A549 (cell line): ENCODE measurements at regions not wholly inside any gene's neighbourhood (a gene's known extent, or its start where the extent isn't known, plus 50 kb on each side); places are given as distances from the start of the nearest gene placed in this dataset.

Experiments
- ATAC-seq, 2 experiments: fragments of 200-7000 bp in 1 of 2; fragments of >200 bp in 1 of 2; cut with Nextera tagmentation in 1 of 2; cut with Tn5 transposase in 1 of 2; 3 replicates each; pipeline versions ENCODE4 v1.8.0 to v1.9.1; 2018 to 2020; ENCODE audit warnings: mild to moderate bottlenecking in 1 of 2, moderate library complexity in 1 of 2
- CTCF ChIA-PET: fragments of 300-600 bp; sonication (Branson Sonifier 250); formaldehyde crosslinking; extraction: SDS; loops from one replicate; lab custom pipeline; 2021; ENCODE audit warnings: antibody characterized with exemption, inconsistent platforms; lab: Yijun Ruan, JAX
- POLR2A ChIA-PET: fragments of 350-600 bp; formaldehyde crosslinking; extraction: SDS; loops from one replicate; lab custom pipeline; 2021; ENCODE audit warnings: antibody characterized with exemption, inconsistent platforms; lab: Yijun Ruan, JAX
- DNase-seq, 2 experiments: peaks; one replicate each; pipeline versions ENCODE4 v3.0.0 to v3.0.0-alpha.2; 2011 to 2016; ENCODE audit warnings: low read depth in 1 of 2, low spot score in 1 of 2
- FAIRE-seq: peaks from 2 replicates; lab custom pipeline; 2011; peaks lifted over from hg19 to GRCh38; lab: Jason Lieb, UNC
- H3K27ac ChIP-seq, 2 experiments: fragments of >200 bp; sonication (Bioruptor Twin); formaldehyde crosslinking; 3 replicates each; pipeline ENCODE4 v1.5.1; 2016 to 2017
- H3K4me1 ChIP-seq: fragments of >200 bp; sonication (Bioruptor Twin); formaldehyde crosslinking; 3 replicates; pipeline ENCODE4 v1.6.1; 2016
- H3K4me2 ChIP-seq: fragments of >200 bp; sonication (Bioruptor Twin); formaldehyde crosslinking; 3 replicates; pipeline ENCODE4 v1.6.1; 2016
- H3K4me3 ChIP-seq: fragments of >200 bp; sonication (Bioruptor Twin); formaldehyde crosslinking; 3 replicates; pipeline ENCODE4 v1.5.1; 2016
- H3K9me3 ChIP-seq: fragments of >200 bp; sonication (Bioruptor Twin); formaldehyde crosslinking; 3 replicates; pipeline ENCODE4 v1.6.1; 2016
- CBX8 ChIP-seq: fragments of 200-600 bp; sonication (generic); IDR thresholded peaks from 2 replicates; pipeline ENCODE4 v1.6.1; 2016
- CEBPB ChIP-seq, 2 experiments: fragments of >200 bp in 1 of 2; sonication (Bioruptor Twin) in 1 of 2; formaldehyde crosslinking in 1 of 2; IDR thresholded peaks; 2 replicates each; pipeline ENCODE4 v1.6.1; 2012 to 2016
- CHD2 ChIP-seq: fragments of 150-350 bp; IDR thresholded peaks from 2 replicates; pipeline ENCODE4 v1.6.1; 2014; ENCODE audit warnings: low read length; ENCODE audit not compliant: partially characterized antibody
- E2F6 ChIP-seq: IDR thresholded peaks from 2 replicates; pipeline ENCODE4 v1.6.1; 2012; ENCODE audit warnings: low read depth, borderline replicate concordance
- ESRRA ChIP-seq: fragments of 150-350 bp; IDR thresholded peaks from 2 replicates; pipeline ENCODE4 v1.6.1; 2014; ENCODE audit warnings: mild to moderate bottlenecking, low read length, borderline replicate concordance
- GATA3 ChIP-seq: IDR thresholded peaks from 2 replicates; pipeline ENCODE4 v1.6.1; 2012; ENCODE audit warnings: borderline replicate concordance
- HDAC2 ChIP-seq: fragments of 200-600 bp; sonication (generic); IDR thresholded peaks from 2 replicates; pipeline ENCODE4 v1.6.1; 2016
- HOXB13 ChIP-seq: fragments of 250-450 bp; sonication (Bioruptor Pico); IDR thresholded peaks from 2 replicates; pipeline ENCODE4 v1.5.0; 2020; ENCODE audit warnings: low read depth, mild to moderate bottlenecking, moderate library complexity
- JUN ChIP-seq, 2 experiments: fragments of >200 bp; sonication (Bioruptor Twin); formaldehyde crosslinking; IDR thresholded peaks; 2 replicates in 1 of 2; 3 replicates in 1 of 2; pipeline ENCODE4 v1.6.1; 2016 to 2017
- JUNB ChIP-seq: fragments of >200 bp; sonication (Bioruptor Twin); formaldehyde crosslinking; IDR thresholded peaks from 2 replicates; pipeline ENCODE4 v1.6.1; 2016
- KDM1A ChIP-seq: fragments of 200-600 bp; sonication (generic); IDR thresholded peaks from 2 replicates; pipeline ENCODE4 v1.6.1; 2016; ENCODE audit warnings: low read depth, mild to moderate bottlenecking
- MAFK ChIP-seq: fragments of 450-650 bp; IDR thresholded peaks from 2 replicates; pipeline ENCODE4 v1.6.1; 2014; ENCODE audit not compliant: partially characterized antibody
- MAX ChIP-seq: IDR thresholded peaks from 2 replicates; pipeline ENCODE4 v1.6.1; 2012
- MYC ChIP-seq: IDR thresholded peaks from 2 replicates; pipeline ENCODE4 v1.6.1; 2012; ENCODE audit warnings: mild to moderate bottlenecking, inconsistent platforms, low read length, improper control_type of control experiment, borderline replicate concordance
- NPAS2 ChIP-seq: fragments of 250-450 bp; sonication (Bioruptor Pico); IDR thresholded peaks from 2 replicates; pipeline ENCODE4 v1.8.0; 2022; ENCODE audit warnings: mild to moderate bottlenecking, moderate library complexity, borderline replicate concordance
- PBX3 ChIP-seq: IDR thresholded peaks from 2 replicates; pipeline ENCODE4 v1.6.1; 2012
- POLR2AphosphoS2 ChIP-seq: conservative IDR thresholded peaks from 2 replicates; pipeline ENCODE4 v1.6.1; 2012; ENCODE audit warnings: low read length, improper control_type of control experiment, inconsistent platforms
- RCOR1 ChIP-seq: fragments of 150-350 bp; IDR thresholded peaks from 2 replicates; pipeline ENCODE4 v1.6.1; 2014; ENCODE audit warnings: antibody characterized with exemption, low read length, low read depth
- REST ChIP-seq: fragments of 200-600 bp; sonication (generic); IDR thresholded peaks from 2 replicates; pipeline ENCODE4 v1.6.1; 2016; ENCODE audit warnings: antibody characterized with exemption, mild to moderate bottlenecking, moderate library complexity
- RNF2 ChIP-seq: fragments of 200-600 bp; sonication (generic); IDR thresholded peaks from 2 replicates; pipeline ENCODE4 v1.6.1; 2016; ENCODE audit warnings: low read depth, mild to moderate bottlenecking, antibody characterized with exemption, moderate library complexity, borderline replicate concordance
- SREBF2 ChIP-seq: fragments of 450-650 bp; IDR thresholded peaks from 2 replicates; pipeline ENCODE4 v1.6.1; 2014; ENCODE audit warnings: mild to moderate bottlenecking, moderate library complexity
- TFCP2L1 ChIP-seq: fragments of 250-450 bp; sonication (Bioruptor Pico); IDR thresholded peaks from 2 replicates; pipeline ENCODE4 v1.5.0; 2021; ENCODE audit warnings: mild to moderate bottlenecking
- ZNF302 ChIP-seq: fragments of 250-450 bp; sonication (Bioruptor Pico); IDR thresholded peaks from 2 replicates; pipeline ENCODE4 v1.9.0; 2021; ENCODE audit warnings: inconsistent platforms, mild to moderate bottlenecking, moderate library complexity
- WGBS: methylation state at CpG from one replicate; pipeline ENCODE4 v1.1.6; 2017; ENCODE audit errors: missing lambda C conversion rate; 5-methylcytosine and 5-hydroxymethylcytosine counted together
- TF ChIP-seq, protein P1 (sequence below): fragments of >200 bp; sonication (Bioruptor Twin); formaldehyde crosslinking; IDR thresholded peaks from 3 replicates; pipeline ENCODE4 v1.6.1; 2016
- TF ChIP-seq, protein P2 (sequence below): fragments of >200 bp; sonication (Bioruptor Twin); formaldehyde crosslinking; IDR thresholded peaks from 2 replicates; pipeline ENCODE4 v1.6.1; 2016

DNA sequence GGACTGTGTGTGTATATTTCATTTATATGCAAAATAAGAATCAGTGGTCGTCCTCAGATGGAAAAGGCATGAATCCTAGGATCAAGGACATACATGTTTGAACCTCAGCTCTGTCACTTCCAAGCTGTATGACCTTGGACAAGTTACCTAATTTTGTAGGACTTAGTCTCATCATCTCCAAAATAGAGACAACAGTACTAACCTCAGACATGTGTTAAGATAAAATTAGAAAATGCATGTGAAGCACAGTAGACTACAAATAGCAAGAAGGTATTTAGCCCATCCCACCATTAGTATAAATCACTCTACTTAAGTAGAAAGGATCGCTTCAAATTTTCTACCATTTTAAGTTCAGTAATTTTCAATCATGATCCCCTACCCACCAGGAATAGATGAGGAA, 309.8 kb downstream of the ZEB2 start:
- Histone ChIP-seq H3K4me2 (no peak overlapping the region), H3K27ac (no peak overlapping the region), H3K4me3 (no peak overlapping the region)
- TF ChIP-seq ZNF302 (CRISPR knock-in tag) = no peak
- no peak for TF ChIP-seq RCOR1
- TF ChIP-seq MAX = no peak
- TF ChIP-seq TFCP2L1 (CRISPR knock-in tag) = no peak
- no peak for TF ChIP-seq ESRRA
- TF ChIP-seq REST = no peak
- no peak for TF ChIP-seq E2F6
- TF ChIP-seq KDM1A = no peak
- TF ChIP-seq CBX8 = no peak
- TF ChIP-seq HDAC2 = no peak
- TF ChIP-seq POLR2AphosphoS2 = no peak
- no peak for TF ChIP-seq NPAS2 (CRISPR knock-in tag)
- TF ChIP-seq, protein P1, sequence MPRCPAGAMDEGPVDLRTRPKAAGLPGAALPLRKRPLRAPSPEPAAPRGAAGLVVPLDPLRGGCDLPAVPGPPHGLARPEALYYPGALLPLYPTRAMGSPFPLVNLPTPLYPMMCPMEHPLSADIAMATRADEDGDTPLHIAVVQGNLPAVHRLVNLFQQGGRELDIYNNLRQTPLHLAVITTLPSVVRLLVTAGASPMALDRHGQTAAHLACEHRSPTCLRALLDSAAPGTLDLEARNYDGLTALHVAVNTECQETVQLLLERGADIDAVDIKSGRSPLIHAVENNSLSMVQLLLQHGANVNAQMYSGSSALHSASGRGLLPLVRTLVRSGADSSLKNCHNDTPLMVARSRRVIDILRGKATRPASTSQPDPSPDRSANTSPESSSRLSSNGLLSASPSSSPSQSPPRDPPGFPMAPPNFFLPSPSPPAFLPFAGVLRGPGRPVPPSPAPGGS = no peak
- no peak for TF ChIP-seq PBX3
- TF ChIP-seq, all 56 proteins: peak for 0
- FAIRE-seq = no peak
- no peak for DNase-seq
- H3K9me3 ChIP-seq = no peaks in the 10 kb centered on the region
- ATAC-seq = no peak
- ChIA-PET POLR2A (no interaction called here), CTCF (no interaction called here)
- 76% methylated on average over 2 of the region's 2 CpGs for WGBS
- H3K4me1 ChIP-seq = no peaks in the 10 kb centered on the region

- ATAC-seq (no peak), DNase-seq (no peak), FAIRE-seq (no peak)
- Histone ChIP-seq H3K4me1 (no peaks in the 10 kb centered on the region), H3K4me2 (no peak overlapping the region), H3K4me3 (no peak overlapping the region), H3K9me3 (no peaks in the 10 kb centered on the region), H3K27ac (no peak overlapping the region)
- ChIA-PET POLR2A (no interaction called here), CTCF (no interaction called here)
- WGBS = 76% methylated on average over 2 of the region's 2 CpGs
- TF ChIP-seq, protein P2, sequence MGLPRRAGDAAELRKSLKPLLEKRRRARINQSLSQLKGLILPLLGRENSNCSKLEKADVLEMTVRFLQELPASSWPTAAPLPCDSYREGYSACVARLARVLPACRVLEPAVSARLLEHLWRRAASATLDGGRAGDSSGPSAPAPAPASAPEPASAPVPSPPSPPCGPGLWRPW = no peak
- TF ChIP-seq TFCP2L1 (CRISPR knock-in tag) = no peak
- TF ChIP-seq MAFK = no peak
- no peak for TF ChIP-seq JUN (IDR thresholded peaks at IDR 0.05)
- no peak for TF ChIP-seq HOXB13 (CRISPR knock-in tag)
- TF ChIP-seq REST = no peak
- TF ChIP-seq SREBF2 = no peak
- no peak for TF ChIP-seq CHD2
- no peak for TF ChIP-seq MYC
- no peak for TF ChIP-seq JUNB
- TF ChIP-seq PBX3 = no peak
- no peak for TF ChIP-seq RNF2
- no peak for TF ChIP-seq CEBPB (IDR thresholded peaks at IDR 0.05)
- TF ChIP-seq ZNF302 (CRISPR knock-in tag) = no peak
- no peak for TF ChIP-seq GATA3
- TF ChIP-seq, all 56 proteins: peak for 0
These were observed 311.0 kb downstream of the ZEB2 start for GRCh38 chr2:144208924-144209323.
